GM18498 (cell line): ENCODE measurements at regions not wholly inside any gene's neighbourhood (a gene's known extent, or its start where the extent isn't known, plus 50 kb on each side); places are given as distances from the start of the nearest gene placed in this dataset.
"Not testable (repeated sequence)": the region's sequence is repeated elsewhere in the genome, so short reads cannot be mapped to it uniquely, and the experiment has no call there.

Source experiments
- ATAC-seq: cut with Tn5 transposase; IDR thresholded peaks from one replicate; pipeline ENCODE4 v1.9.1; 2021; ENCODE audit warnings: mild to moderate bottlenecking, moderate library complexity; ENCODE audit not compliant: unreplicated experiment

- not testable (repeated sequence) for ATAC-seq
Observed at GRCh38 chr14:105620865-105621471, 94.6 kb downstream of the TMEM121 start.

DNA sequence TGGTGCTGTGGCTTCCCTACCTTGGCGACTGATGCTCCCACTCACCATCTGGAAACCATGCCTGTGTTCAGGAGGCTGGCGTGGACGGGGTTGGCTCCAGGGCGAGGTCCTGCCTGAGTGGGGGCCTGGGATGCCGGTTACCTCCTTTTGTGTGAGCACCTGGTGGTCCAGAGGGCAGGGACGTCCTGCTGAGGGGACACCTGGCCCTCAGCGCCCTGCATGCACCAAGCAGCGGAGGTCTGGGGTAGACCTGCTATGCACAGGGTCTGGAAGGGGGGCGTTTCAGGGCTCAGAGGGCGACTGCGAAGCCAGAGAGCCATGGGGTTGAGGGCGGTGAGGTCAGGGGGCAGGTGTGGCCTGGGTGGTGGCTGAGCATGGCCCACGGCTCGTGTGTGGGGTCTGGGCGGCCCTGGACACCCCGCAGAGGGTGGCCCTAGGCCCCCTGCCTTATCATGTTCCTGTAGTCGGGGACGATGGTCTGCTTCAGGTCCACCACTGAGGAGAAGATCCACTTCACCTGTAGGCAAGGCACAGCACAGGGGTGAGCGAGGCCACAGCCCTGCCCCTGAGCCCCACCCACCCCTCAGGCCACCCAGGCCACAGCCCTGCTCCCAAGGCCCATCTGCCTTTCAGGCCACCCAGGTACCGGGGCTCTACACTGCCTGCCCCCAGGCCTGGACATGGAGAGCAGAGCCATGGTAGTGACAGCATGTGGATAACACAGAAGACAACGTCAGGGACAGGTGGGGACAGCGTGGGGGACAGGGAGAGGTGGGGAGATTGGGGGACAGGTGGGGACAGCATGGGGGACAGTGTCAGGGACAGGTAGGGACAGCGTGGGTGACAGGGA, 95.3 kb downstream of the TMEM121 start:
- ATAC-seq, result not testable (repeated sequence)

- ATAC-seq, result no peak
Observed at GRCh38 chr14:105622329-105622955, 96.1 kb downstream of the TMEM121 start.

GRCh38 chr14:105623178-105623577, 96.8 kb downstream of the TMEM121 start:
- not testable (repeated sequence) for ATAC-seq

- ATAC-seq, result not testable (repeated sequence)
Observed at GRCh38 chr14:105624346-105624745, 98.0 kb downstream of the TMEM121 start.

GRCh38 chr14:105624749-105625434, 98.5 kb downstream of the TMEM121 start:
- ATAC-seq, result not testable (repeated sequence)

DNA sequence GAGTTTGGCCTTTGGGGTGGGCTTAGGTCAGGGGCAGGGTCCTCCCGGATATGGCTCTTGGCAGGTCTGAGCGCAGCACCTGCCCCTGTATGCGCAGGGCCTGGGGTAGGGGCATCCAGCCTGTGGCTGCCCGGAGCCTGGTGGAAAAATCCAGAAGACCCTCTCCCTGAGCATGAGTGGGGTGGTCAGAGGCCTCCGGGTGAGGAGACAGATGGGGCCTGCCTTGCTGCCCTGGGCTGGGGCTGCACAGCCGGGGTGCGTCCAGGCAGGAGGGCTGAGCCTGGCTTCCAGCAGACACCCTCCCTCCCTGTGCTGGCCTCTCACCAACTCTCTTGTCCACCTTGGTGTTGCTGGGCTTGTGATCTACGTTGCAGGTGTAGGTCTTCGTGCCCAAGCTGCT, 99.1 kb downstream of the TMEM121 start:
- ATAC-seq, result not testable (repeated sequence)

- not testable (repeated sequence) for ATAC-seq
Observed at GRCh38 chr14:105626111-105626510, 99.7 kb downstream of the TMEM121 start.

GRCh38 chr14:105626651-105627050, 100.3 kb downstream of the TMEM121 start:
- not testable (repeated sequence) for ATAC-seq

- not testable (repeated sequence) for ATAC-seq
Observed at GRCh38 chr14:105627287-105627686, 100.9 kb downstream of the TMEM121 start.

- no peak for ATAC-seq
Observed at GRCh38 chr14:105627701-105628100, 101.3 kb downstream of the TMEM121 start.

- not testable (repeated sequence) for ATAC-seq
Observed at GRCh38 chr14:105628126-105628525, 101.7 kb downstream of the TMEM121 start.

DNA sequence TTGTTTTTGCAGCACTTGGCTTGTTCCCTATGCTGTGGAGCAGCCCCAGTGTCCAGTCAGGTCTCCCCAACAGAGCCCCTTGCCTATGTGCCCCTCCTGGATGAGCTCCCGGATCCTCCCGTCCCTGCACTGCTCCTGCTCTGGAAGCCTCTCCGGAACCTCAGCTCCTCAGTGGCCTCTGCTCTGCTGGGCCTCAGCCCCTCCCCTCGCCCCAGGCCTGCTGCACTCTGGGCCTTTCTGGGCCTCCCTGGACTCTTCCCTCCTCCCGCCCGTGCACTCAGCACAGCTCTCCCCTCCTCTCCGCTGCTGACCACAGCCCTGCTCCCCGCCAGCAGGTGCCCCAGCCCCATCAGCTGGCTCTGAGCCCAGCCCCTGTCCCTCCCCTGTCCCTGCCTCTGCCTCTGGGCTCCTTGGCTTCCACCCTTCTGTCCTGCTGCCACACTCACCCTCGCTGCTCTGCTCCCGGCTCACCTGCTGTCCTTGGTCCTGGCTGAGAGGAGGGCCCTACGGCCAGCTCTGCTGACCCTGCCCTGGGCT, 102.2 kb downstream of the TMEM121 start:
- ATAC-seq, result not testable (repeated sequence)

DNA sequence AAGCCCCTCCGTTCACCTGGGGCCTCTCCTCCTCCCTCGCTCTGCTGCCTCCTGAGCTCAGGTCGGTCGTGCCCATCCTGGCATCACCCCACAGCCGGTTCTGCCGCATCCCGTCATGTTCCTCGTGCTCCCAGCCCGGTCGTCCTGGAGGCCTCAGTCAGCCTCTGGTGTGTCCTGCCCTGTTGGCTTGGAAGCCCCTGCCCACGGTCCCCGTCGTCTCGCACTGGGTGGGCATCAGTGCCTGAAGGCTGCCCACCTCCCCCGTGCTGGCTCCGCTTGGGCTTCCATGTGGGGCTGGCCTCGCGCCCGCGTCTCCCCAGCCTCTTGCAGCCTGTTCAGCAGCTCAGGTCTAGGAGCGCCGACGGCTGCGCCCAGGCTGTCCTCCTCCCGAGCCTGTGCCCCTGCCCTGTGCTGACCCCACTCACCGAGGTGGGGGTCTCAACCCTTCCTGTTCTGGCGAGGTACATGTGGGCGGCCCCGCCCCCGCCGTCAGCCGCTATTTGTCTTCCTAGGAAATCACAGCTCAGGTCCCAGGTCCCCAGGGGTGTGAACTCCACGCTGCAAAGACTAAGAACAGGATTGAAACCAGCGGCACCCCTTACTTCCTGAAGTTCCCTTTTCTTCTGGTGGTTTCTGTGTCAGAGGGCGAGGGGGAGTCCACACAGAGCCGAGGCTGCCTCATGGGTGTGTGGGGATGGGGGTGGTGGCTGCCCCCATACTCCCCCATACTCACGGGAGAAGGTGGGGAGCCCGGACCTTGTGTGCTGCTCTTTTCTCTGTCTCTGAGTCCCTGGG, 102.9 kb downstream of the TMEM121 start:
- not testable (repeated sequence) for ATAC-seq

GRCh38 chr14:105629886-105630215, 103.5 kb downstream of the TMEM121 start:
- ATAC-seq, result no peak

GRCh38 chr14:105630293-105630934, 104.0 kb downstream of the TMEM121 start:
- not testable (repeated sequence) for ATAC-seq

DNA sequence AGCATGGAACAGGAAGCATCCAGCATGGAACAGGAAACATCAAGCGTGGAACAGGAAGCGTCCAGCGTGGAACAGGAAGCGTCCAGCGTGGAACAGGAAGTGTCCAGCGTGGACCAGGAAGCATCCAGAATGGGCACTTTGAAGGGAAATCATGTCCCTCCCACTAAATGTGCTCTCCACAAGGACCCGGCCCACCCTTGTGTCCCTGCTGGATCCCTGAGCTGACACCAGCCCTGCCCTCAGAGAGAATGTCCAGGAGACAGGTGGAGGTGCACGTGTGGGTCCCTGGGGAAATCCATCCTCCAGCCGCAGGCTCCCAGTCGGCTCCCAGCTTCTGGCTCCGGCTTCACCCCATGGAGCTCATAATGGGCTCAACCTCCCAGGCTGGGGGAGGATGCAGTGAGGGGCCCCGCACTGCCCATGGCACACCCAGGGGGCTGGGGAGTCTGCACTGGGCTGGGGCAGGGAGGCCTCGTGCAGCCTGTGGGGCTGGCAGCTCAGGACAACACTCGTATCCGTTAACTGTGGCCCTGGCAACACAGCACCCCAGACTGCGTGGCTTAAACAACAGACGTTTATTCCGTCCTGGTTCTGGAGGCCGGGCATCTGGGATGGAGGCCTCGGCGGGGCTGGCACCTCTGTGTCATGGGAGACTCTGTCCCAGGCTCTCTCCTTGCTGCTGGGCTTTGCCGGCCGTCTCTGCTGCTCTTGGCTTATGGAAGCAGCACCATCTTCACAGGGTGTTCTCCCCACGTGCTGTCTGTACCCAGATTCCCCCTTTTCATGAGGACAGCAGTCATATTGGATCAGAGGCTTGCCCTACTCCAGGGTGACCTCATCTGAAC, 104.8 kb downstream of the TMEM121 start:
- not testable (repeated sequence) for ATAC-seq

DNA sequence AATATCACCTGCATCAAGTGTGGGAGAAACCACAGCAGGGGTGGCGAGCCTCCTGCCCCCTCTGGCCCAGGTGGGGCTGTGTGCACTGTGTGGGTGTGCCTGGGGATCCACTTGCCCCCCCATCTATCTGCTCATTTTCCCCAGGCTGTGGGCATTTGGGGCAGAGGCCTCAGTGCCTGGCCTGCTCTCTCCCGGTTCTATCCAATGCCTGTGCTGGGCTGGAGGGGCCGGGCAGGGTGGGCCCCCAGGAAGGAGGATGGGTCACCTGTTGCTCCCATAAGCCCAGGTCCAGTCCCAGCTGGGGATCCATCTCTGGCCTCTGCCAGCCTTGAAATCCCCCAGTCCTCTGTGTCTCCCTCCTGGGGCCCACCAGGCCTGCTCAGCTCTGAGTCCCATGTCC, 105.6 kb downstream of the TMEM121 start:
- ATAC-seq, result no peak

- not testable (repeated sequence) for ATAC-seq
Observed at GRCh38 chr14:105633596-105633995, 107.2 kb downstream of the TMEM121 start.
